Activated T-helper 1 cell treated with anti-CD3 and anti-CD28 coated beads, Interleukin-12 subunit alpha, Interleukin-12 subunit beta, Interleukin-2, Interleukin-4 antibody, amounts not matched to agents 30 ng/mL and 10 ng/mL and 1 ng/mL, durations not matched to agents 14 hours and 24 hours and 36 hours (primary cell): ENCODE measurements at regions not wholly inside any gene's neighbourhood (a gene's known extent, or its start where the extent isn't known, plus 50 kb on each side); places are given as distances from the start of the nearest gene placed in this dataset.
"Not testable (repeated sequence)": the region's sequence is repeated elsewhere in the genome, so short reads cannot be mapped to it uniquely, and the experiment has no call there.

ENCODE experiments used
- DNase-seq: peaks from one replicate; pipeline ENCODE4 v3.0.0; 2021; ENCODE audit warnings: low spot score
- H3K27ac Mint-ChIP-seq: one replicate; pipeline ENCODE4 v1.8.0; 2021; ENCODE audit warnings: mild to moderate bottlenecking, mixed read lengths
- H3K27me3 Mint-ChIP-seq: one replicate; pipeline ENCODE4 v1.8.0; 2022; ENCODE audit warnings: mild to moderate bottlenecking, moderate library complexity, mixed read lengths; ENCODE audit not compliant: insufficient read depth
- H3K36me3 Mint-ChIP-seq: one replicate; pipeline ENCODE4 v1.8.0; 2021; ENCODE audit warnings: low read depth, mixed read lengths
- H3K4me1 Mint-ChIP-seq: one replicate; pipeline ENCODE4 v1.8.0; 2021; ENCODE audit warnings: low read depth, mixed read lengths
- H3K4me3 Mint-ChIP-seq: one replicate; pipeline ENCODE4 v1.8.0; 2021; ENCODE audit warnings: mild to moderate bottlenecking, moderate library complexity, mixed read lengths
- H3K9me3 Mint-ChIP-seq: one replicate; pipeline ENCODE4 v1.8.0; 2021; ENCODE audit warnings: mixed read lengths
- intact Hi-C: fragments of 100-400 bp; cut with micrococcal nuclease; formaldehyde crosslinking; loops from one replicate; pipeline ENCODE4 v1.15.1; 2024

DNA sequence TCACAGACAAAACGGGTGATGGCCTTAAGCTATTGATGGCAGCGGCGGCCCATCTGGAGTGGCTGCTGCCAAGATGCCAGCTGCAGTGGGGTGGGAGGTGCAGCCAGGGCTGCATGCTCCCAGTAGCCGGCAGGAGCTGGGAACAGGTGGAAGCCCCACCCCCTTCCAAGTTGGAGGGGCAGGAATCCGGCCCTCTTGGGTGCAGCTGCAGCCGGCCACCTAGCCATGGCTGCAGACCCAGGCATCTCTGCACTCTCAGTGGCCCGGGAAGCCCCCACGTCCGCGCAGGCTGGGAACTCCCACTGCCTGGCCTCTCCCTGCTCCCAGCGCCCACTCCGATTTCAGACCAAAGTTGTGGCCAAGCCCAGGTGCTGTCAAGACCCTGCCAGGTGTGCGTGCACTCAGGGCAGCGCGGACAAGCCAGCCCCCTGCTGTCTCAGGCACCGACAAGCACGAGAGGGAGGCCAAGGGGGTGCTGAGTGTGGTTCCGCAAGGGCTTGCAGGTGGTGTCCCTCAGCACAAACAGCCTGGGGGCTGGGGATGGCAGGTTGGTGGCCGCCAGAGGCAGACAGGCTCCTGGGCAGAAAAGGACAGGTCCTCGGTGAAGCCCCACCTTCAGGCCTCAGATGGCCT lies 115.1 kb upstream of the TSLP start:
- intact Hi-C loops: no loop called here
- no peak overlapping the region for H3K4me3 Mint-ChIP-seq
- DNase-seq: no peak
- H3K27me3 Mint-ChIP-seq: no peaks in the 10 kb centered on the region
- no peak overlapping the region for H3K27ac Mint-ChIP-seq
- H3K36me3 Mint-ChIP-seq: no peaks in the 10 kb centered on the region
- no peaks in the 10 kb centered on the region for H3K9me3 Mint-ChIP-seq
- H3K4me1 Mint-ChIP-seq: no peaks in the 10 kb centered on the region

DNA sequence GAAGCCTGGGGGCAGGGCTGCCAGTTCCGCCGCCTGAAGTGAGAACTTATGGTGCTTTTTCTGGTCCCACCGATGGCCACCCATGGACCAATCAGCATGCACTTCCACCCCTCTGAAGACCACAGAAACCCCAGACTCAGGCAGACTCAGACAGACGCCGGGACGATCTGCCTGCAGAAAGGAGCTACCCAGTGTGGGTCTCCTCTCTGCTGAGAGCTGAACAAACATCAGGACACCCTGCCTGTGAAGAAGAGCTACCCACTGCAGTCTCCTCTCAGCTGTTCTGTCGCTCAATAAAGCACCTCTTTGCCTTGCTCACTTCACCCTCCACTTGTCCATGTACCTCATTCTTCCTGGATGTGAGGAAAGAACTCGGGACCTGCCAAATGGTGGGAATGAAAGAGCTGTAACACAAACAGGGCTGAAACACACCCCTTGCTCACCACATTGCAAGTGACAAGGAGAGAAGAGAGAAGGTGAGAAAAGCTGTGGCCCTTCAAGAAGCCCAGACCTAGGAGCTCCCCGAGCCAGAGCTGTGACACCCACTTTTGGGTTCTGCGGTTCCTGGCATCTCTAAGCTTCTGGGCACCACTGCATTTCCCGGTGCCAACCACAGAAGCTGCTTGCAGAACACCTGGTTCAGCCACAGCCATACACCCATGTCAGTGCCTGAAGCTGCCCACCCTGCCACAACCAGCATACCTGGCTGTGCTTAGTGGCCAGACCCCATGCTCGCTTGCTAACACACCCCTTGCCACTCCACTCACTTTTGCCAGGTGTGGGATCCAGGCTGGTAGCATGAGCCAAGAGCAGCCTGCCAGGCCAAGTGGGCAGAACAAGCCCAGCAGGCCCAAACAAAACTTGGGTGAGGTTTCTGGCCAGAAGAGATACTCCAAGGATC lies 114.3 kb upstream of the TSLP start:
- Mint-ChIP-seq H3K27me3 (no peaks in the 10 kb centered on the region), H3K4me3 (no peak overlapping the region)

DNA sequence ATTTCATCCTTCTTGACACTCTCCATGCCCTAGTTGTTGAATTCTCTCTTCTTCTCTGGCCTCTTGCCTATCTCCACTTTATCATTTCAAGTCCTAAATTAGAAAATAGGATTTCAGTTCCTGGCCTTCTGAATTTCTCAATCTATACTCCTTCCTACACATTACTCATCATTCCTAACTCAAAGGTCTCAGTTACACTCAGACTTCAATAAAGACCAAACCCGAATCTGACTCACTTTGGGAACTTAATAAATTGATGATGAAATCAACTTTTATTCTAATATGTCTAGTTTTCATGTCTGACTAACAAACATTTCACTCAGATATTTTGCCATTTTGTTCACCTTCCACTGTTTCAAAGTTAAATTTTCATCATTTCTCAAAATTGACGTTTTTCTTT lies 113.6 kb upstream of the TSLP start:
- Mint-ChIP-seq H3K9me3 (no peaks in the 10 kb centered on the region), H3K27ac (no peak overlapping the region), H3K4me1 (no peaks in the 10 kb centered on the region), H3K4me3 (no peak overlapping the region), H3K27me3 (no peaks in the 10 kb centered on the region), H3K36me3 (no peaks in the 10 kb centered on the region)
- intact Hi-C loops: no loop called here
- no peak for DNase-seq

More for the DNA sequence above, 114.3 kb upstream of the TSLP start:
- DNase-seq: no peak
- Mint-ChIP-seq H3K4me1 (no peaks in the 10 kb centered on the region), H3K27ac (no peak overlapping the region), H3K36me3 (no peaks in the 10 kb centered on the region), H3K9me3 (no peaks in the 10 kb centered on the region)
- intact Hi-C loops: no loop called here

DNA sequence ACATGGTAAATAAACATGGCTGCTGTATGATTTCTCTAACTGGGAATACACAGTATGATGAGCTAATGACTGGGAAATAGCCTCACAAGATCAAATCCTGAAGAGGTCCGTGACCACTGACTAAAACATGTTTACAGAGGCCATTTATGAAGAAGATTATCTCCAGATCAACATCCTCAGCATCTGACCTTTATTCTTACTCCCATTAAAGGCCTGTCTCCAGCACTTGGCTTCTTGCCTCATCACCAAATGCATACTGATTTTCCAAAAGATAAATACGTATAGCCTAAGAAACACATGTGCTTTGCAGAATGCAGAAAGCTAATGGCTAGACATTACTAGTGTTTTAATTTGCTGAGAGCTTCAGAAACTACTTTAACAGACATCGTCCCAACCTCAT lies 108.0 kb upstream of the TSLP start:
- Mint-ChIP-seq H3K27me3 (no peaks in the 10 kb centered on the region), H3K9me3 (no peaks in the 10 kb centered on the region), H3K36me3 (no peaks in the 10 kb centered on the region), H3K4me3 (no peak overlapping the region), H3K27ac (no peak overlapping the region), H3K4me1 (no peaks in the 10 kb centered on the region)
- DNase-seq: no peak
- intact Hi-C loops: no loop called here

DNA sequence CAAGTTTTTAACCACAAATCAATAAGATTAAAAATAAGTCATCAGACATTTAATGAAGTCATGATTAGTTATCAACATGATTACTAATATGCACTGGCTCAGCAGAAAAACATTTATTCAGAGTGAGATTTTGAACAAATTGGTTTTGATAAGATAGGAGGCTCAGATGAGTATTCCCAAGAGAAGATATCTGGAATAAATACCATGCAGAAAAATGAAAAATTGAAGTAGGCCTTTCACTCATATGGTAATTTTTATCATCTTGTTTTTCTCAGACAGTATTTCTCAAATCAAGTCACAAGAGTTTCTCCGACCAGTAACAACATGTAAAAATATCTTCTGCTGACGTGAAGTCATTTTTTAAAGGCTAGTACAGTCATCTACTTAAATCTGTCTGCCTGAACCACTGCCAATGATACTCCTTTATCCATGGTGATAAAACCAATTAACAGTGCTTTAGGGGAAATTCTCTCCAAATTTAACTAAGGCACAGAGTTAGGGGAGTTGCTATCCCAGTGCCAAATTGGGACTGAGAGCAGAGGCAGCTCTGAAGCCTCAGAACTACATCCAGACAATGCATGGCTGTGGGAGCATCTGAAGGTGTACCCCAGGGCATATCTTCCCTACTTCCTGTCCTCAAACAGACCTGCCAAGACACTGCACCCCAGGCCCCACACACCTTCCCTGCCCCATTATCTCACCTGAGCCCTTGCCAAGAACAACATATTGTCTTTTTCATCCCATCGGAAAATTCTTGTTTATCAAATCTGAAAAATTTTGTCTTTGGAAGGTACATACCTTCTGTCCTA lies 105.5 kb upstream of the TSLP start:
- Mint-ChIP-seq H3K27ac (no peak overlapping the region), H3K4me1 (no peaks in the 10 kb centered on the region), H3K9me3 (no peaks in the 10 kb centered on the region), H3K36me3 (no peaks in the 10 kb centered on the region), H3K27me3 (no peaks in the 10 kb centered on the region), H3K4me3 (no peak overlapping the region)
- intact Hi-C loops: no loop called here
- DNase-seq: no peak

DNA sequence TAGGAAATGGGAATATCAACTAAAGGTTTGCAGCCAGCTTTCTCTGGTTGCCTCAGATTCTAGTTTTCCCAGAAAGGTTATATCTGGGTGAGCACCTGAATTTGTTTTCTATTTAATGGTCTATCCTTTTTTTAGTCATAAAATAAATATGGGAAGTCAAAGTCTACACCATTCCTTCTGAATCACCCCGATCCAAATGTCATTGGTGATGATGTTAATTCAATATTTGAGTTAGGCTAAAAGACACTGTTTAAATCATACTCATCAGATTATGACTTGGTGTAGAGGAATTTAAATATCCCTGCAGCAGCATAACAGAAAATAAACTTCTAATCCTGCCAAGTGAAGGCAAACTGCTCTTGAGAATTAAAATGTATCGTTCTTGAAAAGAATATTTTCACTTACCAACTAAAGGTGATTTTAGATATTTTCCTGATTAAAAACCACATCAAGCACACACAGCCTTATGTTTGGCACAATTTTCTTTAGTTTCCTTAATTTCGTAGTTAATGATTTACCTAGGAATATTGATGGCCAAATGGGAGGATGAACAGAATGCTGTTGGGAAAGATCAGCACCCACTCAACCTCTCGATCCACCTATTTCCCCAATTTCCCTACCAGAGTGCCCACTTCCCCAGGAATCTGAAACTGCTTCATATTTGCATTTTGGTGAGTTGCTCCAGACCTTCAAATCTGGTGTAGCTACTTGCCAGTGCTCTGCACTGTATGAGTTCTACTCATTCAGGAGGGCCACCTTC lies 103.1 kb upstream of the TSLP start:
- intact Hi-C loops: no loop called here
- H3K36me3 Mint-ChIP-seq: no peaks in the 10 kb centered on the region

DNA sequence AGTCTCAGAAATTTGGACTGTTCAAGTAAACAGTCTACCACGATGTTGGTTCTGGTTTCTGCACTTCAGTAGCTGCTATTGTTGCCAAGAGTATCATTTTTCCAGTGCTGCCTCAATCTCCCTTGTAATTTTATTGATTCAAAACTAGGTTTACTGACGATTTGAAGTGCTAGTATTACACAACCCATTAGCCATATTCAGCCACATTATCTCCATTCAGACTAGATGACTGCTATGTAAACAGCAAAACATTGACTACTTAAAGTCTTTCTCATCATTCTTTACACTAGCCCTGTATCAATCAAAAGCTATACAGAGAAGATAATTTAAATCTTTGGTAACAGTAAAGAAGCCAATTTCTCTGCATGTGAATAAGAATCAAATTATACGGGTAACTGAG lies 102.0 kb upstream of the TSLP start:
- intact Hi-C loops: no loop called here
- Mint-ChIP-seq H3K9me3 (no peaks in the 10 kb centered on the region), H3K36me3 (no peaks in the 10 kb centered on the region), H3K4me3 (no peak overlapping the region), H3K27me3 (peaks cover 2% of the 10 kb centered on the region), H3K27ac (no peak overlapping the region), H3K4me1 (no peaks in the 10 kb centered on the region)
- no peak for DNase-seq

More for the DNA sequence above, 103.1 kb upstream of the TSLP start:
- Mint-ChIP-seq H3K27ac (no peak overlapping the region), H3K4me1 (no peaks in the 10 kb centered on the region), H3K27me3 (peaks cover 2% of the 10 kb centered on the region), H3K9me3 (no peaks in the 10 kb centered on the region), H3K4me3 (no peak overlapping the region)
- DNase-seq: no peak

DNA sequence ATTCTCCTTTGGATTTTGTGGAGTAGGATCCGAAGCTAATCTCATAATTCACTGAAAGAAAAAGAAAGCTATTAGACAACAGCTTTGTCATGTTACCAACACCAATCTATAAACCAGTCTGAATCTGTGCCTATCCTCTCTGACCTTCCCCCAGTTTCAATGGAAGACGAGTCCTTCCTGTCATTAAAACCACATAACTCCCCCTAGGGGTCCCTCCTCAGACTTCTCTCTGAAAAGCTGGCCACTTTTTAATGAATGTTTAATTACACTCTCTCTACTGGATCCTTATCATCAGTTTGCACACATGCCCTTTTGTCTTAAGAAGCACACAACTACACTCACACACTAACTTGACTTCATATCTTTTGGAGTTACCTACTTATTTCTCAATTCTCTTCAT lies 98.0 kb upstream of the TSLP start:
- Mint-ChIP-seq H3K4me3 (no peak overlapping the region), H3K27me3 (peaks cover 2% of the 10 kb centered on the region), H3K36me3 (no peaks in the 10 kb centered on the region), H3K4me1 (no peaks in the 10 kb centered on the region), H3K27ac (no peak overlapping the region), H3K9me3 (no peaks in the 10 kb centered on the region)
- intact Hi-C loops: no loop called here
- no peak for DNase-seq

DNA sequence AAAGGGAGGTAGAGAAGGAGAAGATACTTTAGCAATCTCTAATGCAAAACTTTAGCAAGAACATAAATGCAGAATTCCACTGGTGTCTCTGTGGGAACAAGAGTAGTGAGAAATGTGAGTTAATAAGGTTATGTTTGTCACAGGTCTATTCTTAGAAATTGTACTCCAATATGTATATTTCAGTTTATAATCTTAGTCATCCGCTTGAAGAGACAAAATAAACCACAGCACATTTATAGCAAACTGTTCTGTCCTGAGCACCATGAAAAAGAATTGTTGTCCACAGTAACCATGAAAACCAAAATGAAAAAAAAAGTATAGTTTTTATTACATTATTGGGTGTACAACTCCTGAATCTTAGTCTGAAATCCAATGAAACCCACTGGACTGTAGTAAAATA lies 93.6 kb upstream of the TSLP start:
- Mint-ChIP-seq H3K4me1 (no peaks in the 10 kb centered on the region), H3K36me3 (no peaks in the 10 kb centered on the region), H3K27me3 (no peaks in the 10 kb centered on the region), H3K4me3 (no peak overlapping the region), H3K9me3 (no peaks in the 10 kb centered on the region), H3K27ac (no peak overlapping the region)
- no peak for DNase-seq
- intact Hi-C loops: no loop called here

DNA sequence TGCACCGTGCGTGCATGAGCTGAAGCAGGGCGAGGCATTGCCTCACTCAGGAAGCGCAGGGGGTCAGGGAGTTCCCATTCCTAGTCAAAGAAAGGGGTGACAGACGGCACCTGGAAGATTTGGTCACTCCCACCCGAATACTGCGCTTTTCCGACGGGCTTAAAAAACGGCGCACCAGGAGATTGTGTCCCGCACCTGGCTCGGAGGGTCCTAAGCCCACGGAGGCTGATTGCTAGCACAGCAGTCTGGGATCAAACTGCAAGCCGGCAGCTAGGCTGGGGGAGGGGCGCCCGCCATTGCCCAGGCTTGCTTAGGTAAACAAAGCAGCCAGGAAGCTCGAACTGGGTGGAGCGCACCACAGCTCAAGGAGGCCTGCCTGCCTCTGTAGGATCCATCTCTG lies 85.6 kb upstream of the TSLP start:
- DNase-seq, H3K36me3 Mint-ChIP-seq, H3K9me3 Mint-ChIP-seq, H3K27ac Mint-ChIP-seq, H3K4me1 Mint-ChIP-seq, H3K4me3 Mint-ChIP-seq, intact Hi-C loops, H3K27me3 Mint-ChIP-seq: not testable (repeated sequence)

DNA sequence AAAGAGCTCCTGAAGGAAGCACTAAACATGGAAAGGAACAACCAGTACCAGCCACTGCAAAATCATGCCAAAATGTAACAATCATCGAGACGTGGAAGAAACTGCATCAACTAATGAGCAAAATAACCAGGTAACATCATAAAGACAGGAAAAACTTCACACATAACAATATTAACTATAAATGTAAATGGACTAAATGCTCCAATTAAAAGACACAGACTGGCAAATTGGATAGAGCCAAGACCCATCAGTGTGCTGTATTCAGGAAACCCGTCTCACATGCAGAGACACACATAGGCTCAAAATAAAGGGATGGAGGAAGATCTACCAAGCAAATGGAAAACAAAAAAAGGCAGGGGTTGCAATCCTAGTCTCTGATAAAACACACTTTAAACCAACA lies 83.9 kb upstream of the TSLP start:
- intact Hi-C loops, H3K36me3 Mint-ChIP-seq, H3K4me1 Mint-ChIP-seq, H3K27me3 Mint-ChIP-seq, DNase-seq, H3K4me3 Mint-ChIP-seq, H3K27ac Mint-ChIP-seq: not testable (repeated sequence)
- H3K9me3 Mint-ChIP-seq: peaks cover 17% of the 10 kb centered on the region

DNA sequence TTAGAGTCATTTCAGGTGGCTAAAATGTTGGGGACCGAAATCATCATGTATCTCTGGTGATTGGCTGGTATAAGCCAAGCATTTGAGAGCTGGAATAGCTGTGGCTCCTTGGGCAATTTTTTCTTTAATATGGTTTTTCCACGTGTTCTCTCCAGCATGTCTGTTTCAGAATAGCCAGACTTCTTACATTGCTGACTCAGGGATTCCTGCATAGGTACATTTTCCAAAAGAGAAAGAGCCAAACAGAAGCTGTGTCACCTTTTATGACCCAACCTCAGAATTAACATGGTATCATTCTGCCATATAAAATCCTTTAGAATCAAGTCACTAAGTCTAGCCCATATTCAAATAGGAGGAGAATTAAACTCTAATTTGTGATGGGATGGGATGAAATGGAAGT lies 74.8 kb upstream of the TSLP start:
- Mint-ChIP-seq H3K27ac (no peak overlapping the region), H3K36me3 (no peaks in the 10 kb centered on the region), H3K27me3 (peaks cover 2% of the 10 kb centered on the region), H3K9me3 (peaks cover 5% of the 10 kb centered on the region), H3K4me1 (no peaks in the 10 kb centered on the region), H3K4me3 (no peak overlapping the region)
- DNase-seq: no peak
- intact Hi-C loops: no loop called here
